Fibroblast of villous mesenchyme (primary cell): ENCODE measurements at regions not wholly inside any gene's neighbourhood (a gene's known extent, or its start where the extent isn't known, plus 50 kb on each side); places are given as distances from the start of the nearest gene placed in this dataset.
"Not testable (repeated sequence)": the region's sequence is repeated elsewhere in the genome, so short reads cannot be mapped to it uniquely, and the experiment has no call there.

ENCODE experiments used
- DNase-seq: peaks from one replicate; pipeline ENCODE4 v3.0.0-alpha.2; 2010; ENCODE audit warnings: low read depth
- H3K4me3 ChIP-seq: 2 replicates; pipeline ENCODE4 v1.5.1; 2011; ENCODE audit warnings: low read depth, mild to moderate bottlenecking, low read length
- TF ChIP-seq, protein P1 (sequence below): IDR thresholded peaks from 2 replicates; pipeline ENCODE4 v1.5.1; 2012; ENCODE audit warnings: low read depth, mild to moderate bottlenecking, low read length; ENCODE audit not compliant: insufficient read depth

GRCh38 chr3:22380253-22380652 is 629.2 kb upstream of the ZNF385D start:
- TF ChIP-seq, protein P1, sequence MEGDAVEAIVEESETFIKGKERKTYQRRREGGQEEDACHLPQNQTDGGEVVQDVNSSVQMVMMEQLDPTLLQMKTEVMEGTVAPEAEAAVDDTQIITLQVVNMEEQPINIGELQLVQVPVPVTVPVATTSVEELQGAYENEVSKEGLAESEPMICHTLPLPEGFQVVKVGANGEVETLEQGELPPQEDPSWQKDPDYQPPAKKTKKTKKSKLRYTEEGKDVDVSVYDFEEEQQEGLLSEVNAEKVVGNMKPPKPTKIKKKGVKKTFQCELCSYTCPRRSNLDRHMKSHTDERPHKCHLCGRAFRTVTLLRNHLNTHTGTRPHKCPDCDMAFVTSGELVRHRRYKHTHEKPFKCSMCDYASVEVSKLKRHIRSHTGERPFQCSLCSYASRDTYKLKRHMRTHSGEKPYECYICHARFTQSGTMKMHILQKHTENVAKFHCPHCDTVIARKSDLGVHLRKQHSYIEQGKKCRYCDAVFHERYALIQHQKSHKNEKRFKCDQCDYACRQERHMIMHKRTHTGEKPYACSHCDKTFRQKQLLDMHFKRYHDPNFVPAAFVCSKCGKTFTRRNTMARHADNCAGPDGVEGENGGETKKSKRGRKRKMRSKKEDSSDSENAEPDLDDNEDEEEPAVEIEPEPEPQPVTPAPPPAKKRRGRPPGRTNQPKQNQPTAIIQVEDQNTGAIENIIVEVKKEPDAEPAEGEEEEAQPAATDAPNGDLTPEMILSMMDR: no peak
- no peak overlapping the region for H3K4me3 ChIP-seq
- DNase-seq: no peak

DNA sequence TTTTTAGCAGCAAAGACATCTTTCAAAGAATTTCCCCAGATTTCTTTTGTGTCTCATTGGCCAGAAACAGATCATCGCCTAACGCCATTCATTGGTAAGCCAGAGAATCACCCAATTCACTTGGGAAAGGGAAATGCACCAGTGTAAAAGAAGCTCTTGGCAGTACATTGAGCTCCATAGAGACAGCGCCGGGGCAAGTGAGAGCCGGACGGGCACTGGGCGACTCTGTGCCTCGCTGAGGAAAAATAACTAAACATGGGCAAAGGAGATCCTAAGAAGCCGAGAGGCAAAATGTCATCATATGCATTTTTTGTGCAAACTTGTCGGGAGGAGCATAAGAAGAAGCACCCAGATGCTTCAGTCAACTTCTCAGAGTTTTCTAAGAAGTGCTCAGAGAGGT is 630.6 kb upstream of the ZNF385D start:
- not testable (repeated sequence) for DNase-seq, H3K4me3 ChIP-seq

DNA sequence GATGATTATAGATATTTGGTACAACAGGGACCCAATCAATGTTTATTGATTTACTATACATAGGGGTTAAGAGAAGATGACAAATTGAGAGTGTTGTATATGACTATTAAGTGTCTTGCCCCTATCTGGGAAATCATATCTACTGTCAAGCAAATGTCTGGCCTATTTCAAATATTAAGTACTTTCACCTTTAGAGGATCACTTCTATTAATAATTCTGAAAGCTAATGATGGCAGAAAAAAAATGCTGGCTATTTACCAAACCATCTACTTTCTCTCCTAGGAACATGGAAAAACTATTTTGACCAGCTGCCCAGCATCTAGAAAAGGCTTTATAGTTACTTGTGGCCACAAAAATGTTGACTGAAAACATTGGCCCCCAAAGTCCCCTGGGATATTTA is 632.3 kb upstream of the ZNF385D start:
- DNase-seq: no peak
- TF ChIP-seq, protein P1: no peak

GRCh38 chr3:22386107-22386506 is 635.1 kb upstream of the ZNF385D start:
- TF ChIP-seq, protein P1: no peak
- no peak for DNase-seq
- no peak overlapping the region for H3K4me3 ChIP-seq

More for the DNA sequence above, 632.3 kb upstream of the ZNF385D start:
- H3K4me3 ChIP-seq: no peak overlapping the region

- no peak overlapping the region for H3K4me3 ChIP-seq
- TF ChIP-seq, protein P1: no peak
- no peak for DNase-seq
These were observed 641.3 kb upstream of the ZNF385D start for GRCh38 chr3:22392286-22392685.

DNA sequence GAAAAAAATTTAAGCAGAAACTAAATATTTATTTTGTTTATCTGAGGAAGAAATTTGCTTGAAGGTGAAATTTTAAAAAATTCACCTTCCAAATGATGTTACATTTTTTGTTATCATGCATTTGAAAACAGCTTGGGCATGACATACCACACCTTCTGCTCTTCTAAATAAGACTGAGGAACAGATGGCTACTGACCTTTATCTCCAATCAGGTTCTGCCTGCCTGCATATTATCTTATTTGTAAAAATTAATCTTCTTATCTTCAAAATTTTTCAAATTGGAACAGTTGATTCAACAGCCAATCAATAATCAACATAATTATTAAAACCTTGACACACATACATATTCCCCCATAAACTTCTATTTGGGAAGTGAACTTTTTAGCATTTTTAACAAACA is 641.8 kb upstream of the ZNF385D start:
- no peak overlapping the region for H3K4me3 ChIP-seq
- TF ChIP-seq, protein P1: no peak
- no peak for DNase-seq

DNA sequence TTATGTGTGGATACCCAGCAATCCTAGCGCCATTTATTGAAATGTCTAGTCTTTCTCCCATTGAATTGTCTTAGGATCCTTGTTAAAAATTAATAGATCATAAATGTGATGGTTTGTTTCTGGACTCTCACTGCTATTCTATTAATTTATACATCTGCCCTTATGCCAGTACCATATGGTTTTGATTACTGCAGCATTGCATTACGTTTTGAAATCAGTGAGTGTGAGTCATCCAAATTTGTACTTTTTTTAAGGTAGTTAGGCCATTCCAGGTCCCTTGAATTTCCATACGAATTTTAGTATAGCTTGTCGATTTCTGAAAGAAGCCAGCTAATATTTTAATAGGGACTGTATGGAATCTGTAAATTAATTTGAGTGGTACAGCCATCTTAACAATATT is 648.6 kb upstream of the ZNF385D start:
- DNase-seq: peak; percentile 10
- H3K4me3 ChIP-seq: no peak overlapping the region
- TF ChIP-seq, protein P1: no peak
